Right lobe of liver (tissue), 6 donors: ENCODE measurements at regions not wholly inside any gene's neighbourhood (a gene's known extent, or its start where the extent isn't known, plus 50 kb on each side); places are given as distances from the start of the nearest gene placed in this dataset.
"Not testable (repeated sequence)": the region's sequence is repeated elsewhere in the genome, so short reads cannot be mapped to it uniquely, and the experiment has no call there.

Source experiments
- ATAC-seq, 4 donors: fragments of 200-7000 bp; cut with Tn5 transposase; one replicate each; pipeline ENCODE4 v1.9.1; 2020; ENCODE audit warnings: mild to moderate bottlenecking in 4 of 4, moderate library complexity in 4 of 4
- DNase-seq, 3 donors: peaks; one replicate each; pipeline ENCODE4 v3.0.0-alpha.2; 2020
- H3K27ac ChIP-seq, 3 donors: fragments of 200-600 bp; one replicate each; pipeline ENCODE4 v1.8.0; 2022
- H3K27me3 ChIP-seq, 2 donors: fragments of 200-600 bp; one replicate each; pipeline ENCODE4 v1.8.0; 2022
- H3K36me3 ChIP-seq, 4 donors: fragments of 200-600 bp; sonication (generic) in 1 of 4; one replicate each; pipeline versions ENCODE4 v1.5.1 to v1.8.0; 2017 to 2022; ENCODE audit warnings: control low read depth in 1 of 4
- H3K4me1 ChIP-seq, 4 donors: fragments of 200-600 bp; sonication (generic) in 1 of 4; one replicate each; pipeline versions ENCODE4 v1.5.1 to v1.8.0; 2017 to 2022; ENCODE audit warnings: control low read depth in 1 of 4
- H3K4me3 ChIP-seq, 3 donors: fragments of 200-600 bp; one replicate each; pipeline ENCODE4 v1.8.0; 2022
- H3K9me3 ChIP-seq, 4 donors: fragments of 200-600 bp; sonication (generic) in 1 of 4; one replicate each; pipeline versions ENCODE4 v1.5.1 to v1.8.0; 2017 to 2022; ENCODE audit warnings: control low read depth in 1 of 4
- CTCF ChIP-seq, 4 donors: fragments of 200-600 bp in 3 of 4; fragments of 450-650 bp in 1 of 4; IDR thresholded peaks; one replicate each; pipeline versions ENCODE4 v1.5.1 to v1.8.0; 2016 to 2022; ENCODE audit warnings: antibody characterized with exemption in 4 of 4, mild to moderate bottlenecking in 2 of 4
- POLR2A ChIP-seq: fragments of 450-650 bp; IDR thresholded peaks from one replicate; pipeline ENCODE4 v1.6.1; 2017; ENCODE audit warnings: antibody characterized with exemption, mild to moderate bottlenecking
- WGBS: methylation state at CpG from one replicate; pipeline ENCODE4 v1.1.6; 2018; ENCODE audit warnings: low coverage, low lambda C conversion rate; ENCODE audit not compliant: insufficient coverage; ENCODE audit errors: missing lambda C conversion rate; 5-methylcytosine and 5-hydroxymethylcytosine counted together
- intact Hi-C, 2 donors: fragments of 100-400 bp; cut with DNase I; formaldehyde crosslinking; loops; one replicate each; pipeline versions ENCODE4 v1.11.2 to v1.14.1; 2022
- donor health status: DM: no; HTN: yes; CAD: no.
- donor health status: DM: no; HTN: no; CAD: no.
- donor health status: DM: no; HTN: no; CAD: no.
- donor health status: DM: no; HTN: yes; CAD: no.
- donor health status: DM: no; HTN: yes; CAD: no.

GRCh38 chr3:193039058-193039457, 121.4 kb upstream of the MB21D2 start:
- WGBS = 59% methylated on average over 3 of the region's 3 CpGs

GRCh38 chr3:193040836-193041672, 123.4 kb upstream of the MB21D2 start:
- Histone ChIP-seq H3K4me3 (no peak overlapping the region), H3K36me3 (no peaks in the 10 kb centered on the region), H3K9me3 (no peaks in the 10 kb centered on the region), H3K27ac (no peak overlapping the region), H3K27me3 (no peaks in the 10 kb centered on the region), H3K4me1 (no peaks in the 10 kb centered on the region)
- no peak for TF ChIP-seq POLR2A
- TF ChIP-seq CTCF (IDR thresholded peaks at IDR 0.05) = peak; percentile 46 to 54 (median 49)
- intact Hi-C loops = loop anchor here (5.0 to 10.0 kb wide), 2 partner anchors 224 to 226 kb away; no protein-coding TSS in a partner anchor
- 23% methylated on average over 2 of the region's 2 CpGs for WGBS
- ATAC-seq (peak; percentile 64 to 76 (median 74)), DNase-seq (no peak)

More at GRCh38 chr3:193039058-193039457, 121.4 kb upstream of the MB21D2 start:
- Histone ChIP-seq H3K27me3 (no peaks in the 10 kb centered on the region), H3K27ac (no peak overlapping the region), H3K36me3 (no peaks in the 10 kb centered on the region), H3K9me3 (no peaks in the 10 kb centered on the region), H3K4me3 (no peak overlapping the region), H3K4me1 (no peaks in the 10 kb centered on the region)
- TF ChIP-seq CTCF (IDR thresholded peaks at IDR 0.05) (no peak), POLR2A (no peak)
- intact Hi-C loops = no loop called here
- ATAC-seq = no peak
- no peak for DNase-seq

GRCh38 chr3:193046371-193046770, 128.7 kb upstream of the MB21D2 start:
- DNase-seq (no peak), ATAC-seq (peak in 3 of 4 donors; percentile 18 to 49 (median 44))
- no peak overlapping the region for H3K4me3 ChIP-seq
- no peaks in the 10 kb centered on the region for H3K27me3 ChIP-seq
- WGBS = 24% methylated on average over 5 of the region's 5 CpGs
- no peaks in the 10 kb centered on the region for H3K9me3 ChIP-seq
- TF ChIP-seq CTCF (IDR thresholded peaks at IDR 0.05) = no peak
- no peak for TF ChIP-seq POLR2A
- H3K36me3 ChIP-seq = no peaks in the 10 kb centered on the region
- H3K4me1 ChIP-seq = no peaks in the 10 kb centered on the region
- no peak overlapping the region for H3K27ac ChIP-seq
- intact Hi-C loops = loop anchor here in 1 of 2 donors (10.0 kb wide), 1 partner anchor 232 kb away; no protein-coding TSS in a partner anchor

GRCh38 chr3:193047461-193047860, 129.8 kb upstream of the MB21D2 start:
- ATAC-seq, H3K27ac ChIP-seq, H3K4me3 ChIP-seq, DNase-seq, H3K27me3 ChIP-seq, H3K36me3 ChIP-seq, H3K4me1 ChIP-seq, H3K9me3 ChIP-seq: not testable (repeated sequence)
- intact Hi-C loops = loop anchor here in 1 of 2 donors (10.0 kb wide), 1 partner anchor 233 kb away; no protein-coding TSS in a partner anchor
- 43% methylated on average over 1 of the region's 1 CpG for WGBS

GRCh38 chr3:193048127-193048526, 130.5 kb upstream of the MB21D2 start:
- no peaks in the 10 kb centered on the region for H3K36me3 ChIP-seq
- no peak for DNase-seq
- ATAC-seq = no peak
- H3K27ac ChIP-seq = no peak overlapping the region
- H3K4me3 ChIP-seq = no peak overlapping the region
- intact Hi-C loops = loop anchor here in 1 of 2 donors (10.0 kb wide), 1 partner anchor 233 kb away; no protein-coding TSS in a partner anchor
- no peak for TF ChIP-seq POLR2A
- no peak for TF ChIP-seq CTCF (IDR thresholded peaks at IDR 0.05)
- H3K4me1 ChIP-seq = no peaks in the 10 kb centered on the region
- no peaks in the 10 kb centered on the region for H3K9me3 ChIP-seq
- WGBS = 53% methylated on average over 1 of the region's 1 CpG
- no peaks in the 10 kb centered on the region for H3K27me3 ChIP-seq
